Heart right ventricle (tissue), 16 donors: ENCODE measurements at regions not wholly inside any gene's neighbourhood (a gene's known extent, or its start where the extent isn't known, plus 50 kb on each side); places are given as distances from the start of the nearest gene placed in this dataset.

ENCODE experiments used
- ATAC-seq, 8 donors: fragments of 200-7000 bp; cut with Tn5 transposase; one replicate each; pipeline ENCODE4 v1.9.1; 2020; ENCODE audit warnings: mild to moderate bottlenecking in 8 of 8, moderate library complexity in 8 of 8, moderate number of reproducible peaks in 1 of 8
- DNase-seq, 2 donors: peaks; one replicate each; pipeline ENCODE4 v3.0.0-alpha.2; 2020
- H3K27ac ChIP-seq, 10 donors: fragments of 200-600 bp; sonication (generic) in 2 of 10; one replicate each; pipeline versions ENCODE4 v1.5.0 to v1.8.0; 2020 to 2022; ENCODE audit warnings: mild to moderate bottlenecking in 3 of 10
- H3K27me3 ChIP-seq, 7 donors: fragments of 200-600 bp; one replicate each; pipeline ENCODE4 v1.8.0; 2021 to 2022; ENCODE audit warnings: mild to moderate bottlenecking in 2 of 7
- H3K36me3 ChIP-seq, 9 donors: fragments of 200-600 bp; sonication (generic) in 1 of 9; one replicate each; pipeline versions ENCODE4 v1.5.0 to v1.8.0; 2020 to 2022; ENCODE audit warnings: mild to moderate bottlenecking in 2 of 9
- H3K4me1 ChIP-seq, 9 donors: fragments of 200-600 bp; sonication (generic) in 1 of 9; one replicate each; pipeline versions ENCODE4 v1.5.0 to v1.8.0; 2020 to 2022; ENCODE audit warnings: mild to moderate bottlenecking in 4 of 9
- H3K4me3 ChIP-seq, 10 donors: fragments of 200-600 bp; sonication (generic) in 2 of 10; one replicate each; pipeline versions ENCODE4 v1.5.0 to v1.8.0; 2020 to 2022; ENCODE audit warnings: mild to moderate bottlenecking in 7 of 10, moderate library complexity in 2 of 10
- H3K9me3 ChIP-seq, 11 donors: fragments of 200-600 bp in 10 of 11; sonication (generic) in 2 of 11; one replicate each; pipeline versions ENCODE4 v1.5.0 to v1.8.0; 2013 to 2022; ENCODE audit warnings: mild to moderate bottlenecking in 2 of 11, control low read depth in 1 of 11, moderate library complexity in 1 of 11
- WGBS, 2 donors: extraction: QIAGEN DNeasy Blood & Tissue Kit; methylation state at CpG; one replicate each; pipeline ENCODE4 v1.1.7; 2013; ENCODE audit warnings: inconsistent platforms in 1 of 2; 5-methylcytosine and 5-hydroxymethylcytosine counted together
- intact Hi-C, 10 donors: fragments of 100-400 bp; cut with DNase I; formaldehyde crosslinking; loops; one replicate each; pipeline versions ENCODE4 v1.11.1 to v1.14.2; 2022
- TF ChIP-seq, protein P1 (sequence below), 9 donors: fragments of 200-600 bp; sonication (generic) in 2 of 9; IDR thresholded peaks; one replicate each; pipeline versions ENCODE4 v1.5.0 to v1.8.0; 2021 to 2022; ENCODE audit warnings: antibody characterized with exemption in 9 of 9, mild to moderate bottlenecking in 5 of 9, moderate library complexity in 1 of 9
- donor health status: Arrhythmogenic right ventricular cardiomyopathy.
- donor health status: ischemic (EF 13 %, LVEDD 7.1; RV severe dilation, severe dysfunction).
- donor health status: healthy with polysubstance abuse.
- donor health status: DM: no; HTN: yes; CAD: no.
- donor health status: DM: no; HTN: no; CAD: no.
- donor health status: ischemic (EF 25% LVEDD 6.9; RV normal size, moderate dysfunction).
- donor health status: ischemic (EF 25% LVEDD 5.7; RV mildly dilated, moderate dysfunction).
- donor health status: healthy.
- donor health status: DM: yes; HTN: yes; CAD: no.
- donor health status: Ischemic cardiomyopathy.
- donor health status: ischemic (EF 35%, LVEDD 5.7; RV mildly dilated, moderate dysfunction).
- donor health status: nonischemic (EF 11% LVEDD 7.7; RV severe dilation, severe dysfunction).
- donor health status: DM: yes; HTN: yes; CAD: no.
- donor health status: PGD.
- donor health status: ischemic (EF 29% LVEDD 5.4; RV normal size, mild dysfunction).
- donor health status: nonischemic (EF 23%, LVEDD 6.1; RV moderate dilation, normal function).

DNA sequence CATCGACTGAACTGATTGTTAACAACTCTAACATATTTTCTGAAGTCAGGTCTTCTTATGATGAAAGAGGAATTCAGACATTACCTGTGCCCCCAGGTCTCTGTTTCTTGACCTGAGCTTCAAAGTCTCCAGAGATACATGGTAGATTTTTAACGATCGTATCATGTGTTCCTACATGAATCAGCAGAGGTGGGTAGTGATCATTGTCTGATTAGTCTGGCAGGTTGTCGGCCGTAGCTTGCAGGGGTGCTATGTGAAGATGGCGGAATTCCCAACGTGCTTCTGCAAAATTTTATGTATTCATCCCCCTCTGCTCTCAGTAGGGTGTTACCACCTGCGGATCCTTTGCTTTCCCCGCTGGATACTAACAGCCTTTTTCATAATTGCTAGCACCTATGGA, 581.9 kb downstream of the GATA3 start:
- H3K36me3 ChIP-seq, result no peaks in the 10 kb centered on the region
- no peak for ATAC-seq
- H3K27me3 ChIP-seq, result no peaks in the 10 kb centered on the region
- no peak overlapping the region for H3K27ac ChIP-seq
- H3K9me3 ChIP-seq, result no peaks in the 10 kb centered on the region
- intact Hi-C loops, result no loop called here
- TF ChIP-seq, protein P1, sequence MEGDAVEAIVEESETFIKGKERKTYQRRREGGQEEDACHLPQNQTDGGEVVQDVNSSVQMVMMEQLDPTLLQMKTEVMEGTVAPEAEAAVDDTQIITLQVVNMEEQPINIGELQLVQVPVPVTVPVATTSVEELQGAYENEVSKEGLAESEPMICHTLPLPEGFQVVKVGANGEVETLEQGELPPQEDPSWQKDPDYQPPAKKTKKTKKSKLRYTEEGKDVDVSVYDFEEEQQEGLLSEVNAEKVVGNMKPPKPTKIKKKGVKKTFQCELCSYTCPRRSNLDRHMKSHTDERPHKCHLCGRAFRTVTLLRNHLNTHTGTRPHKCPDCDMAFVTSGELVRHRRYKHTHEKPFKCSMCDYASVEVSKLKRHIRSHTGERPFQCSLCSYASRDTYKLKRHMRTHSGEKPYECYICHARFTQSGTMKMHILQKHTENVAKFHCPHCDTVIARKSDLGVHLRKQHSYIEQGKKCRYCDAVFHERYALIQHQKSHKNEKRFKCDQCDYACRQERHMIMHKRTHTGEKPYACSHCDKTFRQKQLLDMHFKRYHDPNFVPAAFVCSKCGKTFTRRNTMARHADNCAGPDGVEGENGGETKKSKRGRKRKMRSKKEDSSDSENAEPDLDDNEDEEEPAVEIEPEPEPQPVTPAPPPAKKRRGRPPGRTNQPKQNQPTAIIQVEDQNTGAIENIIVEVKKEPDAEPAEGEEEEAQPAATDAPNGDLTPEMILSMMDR (IDR thresholded peaks at IDR 0.05), result no peak
- no peaks in the 10 kb centered on the region for H3K4me1 ChIP-seq
- no peak overlapping the region for H3K4me3 ChIP-seq
- DNase-seq, result no peak
- 85 to 87% methylated on average over 9 of the region's 9 CpGs for WGBS, 2 donors

DNA sequence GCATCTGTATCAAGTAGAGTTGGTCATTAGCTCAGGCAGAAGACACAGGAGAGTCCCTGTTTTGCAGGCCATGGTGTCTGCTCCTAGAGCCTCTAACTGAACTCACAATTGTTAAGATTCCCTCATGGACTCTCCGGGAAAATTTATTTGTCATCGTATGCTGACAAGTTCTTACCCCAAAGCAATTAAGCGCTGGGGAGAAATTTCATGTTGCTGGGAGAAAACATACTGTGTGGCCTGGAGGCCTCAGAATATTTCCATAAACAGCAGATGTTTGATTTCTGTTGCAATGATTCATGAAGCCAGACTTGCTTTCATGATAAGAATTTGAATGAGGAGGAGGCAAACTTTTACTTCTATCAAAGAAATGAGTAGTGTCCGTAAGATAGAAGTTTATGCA, 583.2 kb downstream of the GATA3 start:
- H3K9me3 ChIP-seq, result peaks cover 0 to 5% (median 0%) of the 10 kb centered on the region in 11 donors
- DNase-seq, result no peak
- ATAC-seq, result peak in 1 of 8 donors; percentile 42
- H3K27me3 ChIP-seq, result no peaks in the 10 kb centered on the region
- H3K4me3 ChIP-seq, result no peak overlapping the region
- intact Hi-C loops, result no loop called here
- H3K36me3 ChIP-seq, result no peaks in the 10 kb centered on the region
- WGBS, 2 donors, result 64 to 75% methylated on average over 4 of the region's 4 CpGs
- TF ChIP-seq, protein P1 (IDR thresholded peaks at IDR 0.05), result no peak
- no peak overlapping the region for H3K27ac ChIP-seq
- no peaks in the 10 kb centered on the region for H3K4me1 ChIP-seq

DNA sequence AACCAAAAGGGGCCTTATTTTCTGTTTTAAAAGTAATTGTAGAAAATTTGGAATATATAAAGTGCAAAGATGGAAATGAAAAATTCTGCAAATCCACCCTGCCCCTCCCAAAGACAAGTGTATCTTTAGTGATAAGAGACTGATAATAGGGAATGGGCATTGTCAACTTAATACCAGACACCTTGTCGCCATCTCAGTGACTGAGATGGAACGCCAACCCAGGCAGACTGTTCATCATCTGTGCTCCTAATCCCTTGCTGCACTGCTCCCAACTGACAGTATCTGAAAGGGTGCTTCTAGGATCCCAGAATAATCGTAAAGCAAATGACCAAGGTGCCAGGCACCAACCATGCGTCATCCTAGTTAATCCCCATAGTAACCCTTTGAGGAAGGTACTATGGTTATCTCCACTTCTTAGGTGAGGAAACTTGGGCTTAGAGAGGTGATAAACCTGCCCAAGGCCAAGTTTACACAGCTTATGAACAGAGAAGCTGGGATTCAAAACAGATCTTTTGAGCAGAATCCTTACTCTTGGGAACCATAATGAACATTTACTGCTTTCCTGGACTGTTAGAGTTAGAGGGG, 583.7 kb downstream of the GATA3 start:
- no peak for ATAC-seq
- TF ChIP-seq, protein P1 (IDR thresholded peaks at IDR 0.05), result no peak

DNA sequence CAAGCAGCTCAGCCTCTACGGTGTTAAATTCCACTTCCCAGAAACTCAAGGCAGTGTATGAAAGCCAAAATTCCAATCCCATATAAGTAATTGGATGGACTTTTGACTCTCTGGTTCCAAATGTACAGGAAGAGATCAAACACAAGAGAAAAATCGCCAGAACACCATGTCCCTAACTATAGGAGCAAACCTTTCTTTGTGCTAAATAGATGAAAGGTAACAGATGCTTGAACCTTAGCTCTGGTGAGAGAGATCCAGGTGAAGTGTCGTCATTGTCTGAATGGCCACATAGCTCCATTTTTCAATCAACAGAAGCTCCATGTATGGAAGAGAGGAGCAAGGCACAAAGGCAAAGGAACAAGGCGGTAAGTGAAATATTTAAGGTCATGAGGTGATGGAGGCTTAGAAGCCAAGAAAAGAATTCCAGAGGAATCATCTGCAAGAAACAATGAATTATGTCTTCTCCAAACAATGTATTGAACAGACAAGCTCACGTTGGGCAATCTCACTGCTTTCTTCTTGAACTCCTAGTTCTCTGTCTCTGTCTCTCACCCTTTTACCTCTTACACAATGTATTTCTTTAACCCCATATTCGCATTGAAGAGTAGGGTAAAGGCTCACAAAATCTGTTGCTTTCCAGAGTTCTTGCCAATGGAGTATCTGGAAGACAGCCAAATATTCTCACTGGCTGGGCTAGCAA, 585.1 kb downstream of the GATA3 start:
- TF ChIP-seq, protein P1 (IDR thresholded peaks at IDR 0.05), result no peak
- no peak for DNase-seq
- Histone ChIP-seq H3K27ac (no peak overlapping the region), H3K36me3 (no peaks in the 10 kb centered on the region), H3K4me1 (no peaks in the 10 kb centered on the region), H3K9me3 (peaks cover 0 to 6% (median 0%) of the 10 kb centered on the region in 11 donors), H3K4me3 (no peak overlapping the region), H3K27me3 (no peaks in the 10 kb centered on the region)
- intact Hi-C loops, result no loop called here
- 69 to 70% methylated on average over 6 of the region's 6 CpGs for WGBS, 2 donors
- no peak for ATAC-seq

More for the DNA sequence above, 583.7 kb downstream of the GATA3 start:
- WGBS, 2 donors, result 59 to 71% methylated on average over 4 of the region's 4 CpGs
- no peaks in the 10 kb centered on the region for H3K27me3 ChIP-seq
- H3K9me3 ChIP-seq, result peaks cover 0 to 6% (median 0%) of the 10 kb centered on the region in 11 donors
- H3K4me3 ChIP-seq, result no peak overlapping the region
- H3K4me1 ChIP-seq, result no peaks in the 10 kb centered on the region
- H3K36me3 ChIP-seq, result no peaks in the 10 kb centered on the region
- no peak overlapping the region for H3K27ac ChIP-seq
- intact Hi-C loops, result no loop called here
- DNase-seq, result no peak
